GDM1 (cell line): ENCODE measurements at regions not wholly inside any gene's neighbourhood (a gene's known extent, or its start where the extent isn't known, plus 50 kb on each side); places are given as distances from the start of the nearest gene placed in this dataset.
"Not testable (repeated sequence)": the region's sequence is repeated elsewhere in the genome, so short reads cannot be mapped to it uniquely, and the experiment has no call there.

Experiments used
- DNase-seq: peaks from one replicate; lab custom pipeline; 2025; lab: John Stamatoyannopoulos, UW

GRCh38 chr15:91414124-91414523 is 314.1 kb downstream of the SV2B start:
- DNase-seq, result no peak

GRCh38 chr15:91415258-91415657 is 315.2 kb downstream of the SV2B start:
- not testable (repeated sequence) for DNase-seq

GRCh38 chr15:91420689-91421088 is 320.6 kb downstream of the SV2B start:
- DNase-seq, result no peak

GRCh38 chr15:91422797-91423196 is 322.7 kb downstream of the SV2B start:
- no peak for DNase-seq

GRCh38 chr15:91424001-91424400 is 323.9 kb downstream of the SV2B start:
- DNase-seq, result no peak

- DNase-seq, result no peak
Measured at GRCh38 chr15:91426412-91426811, 326.4 kb downstream of the SV2B start.

- DNase-seq, result no peak
Measured at GRCh38 chr15:91429973-91430372, 329.9 kb downstream of the SV2B start.

GRCh38 chr15:91431041-91431715 is 331.1 kb downstream of the SV2B start:
- DNase-seq, result no peak

GRCh38 chr15:91435113-91435512 is 335.1 kb downstream of the SV2B start:
- no peak for DNase-seq

- no peak for DNase-seq
Measured at GRCh38 chr15:91444656-91445055, 344.6 kb downstream of the SV2B start.

- DNase-seq, result no peak
Measured at GRCh38 chr15:91445695-91446228, 345.7 kb downstream of the SV2B start.

- no peak for DNase-seq
Measured at GRCh38 chr15:91447991-91448644, 348.1 kb downstream of the SV2B start.

GRCh38 chr15:91453376-91453775 is 353.3 kb downstream of the SV2B start:
- not testable (repeated sequence) for DNase-seq

- no peak for DNase-seq
Measured at GRCh38 chr15:91456251-91456718, 356.2 kb downstream of the SV2B start.

- DNase-seq, result no peak
Measured at GRCh38 chr15:91456921-91457320, 356.9 kb downstream of the SV2B start.

- DNase-seq, result no peak
Measured at GRCh38 chr15:91461377-91461776, 361.3 kb downstream of the SV2B start.

GRCh38 chr15:91465086-91465485 is 365.0 kb downstream of the SV2B start:
- DNase-seq, result no peak

- no peak for DNase-seq
Measured at GRCh38 chr15:91465696-91466095, 365.6 kb downstream of the SV2B start.

GRCh38 chr15:91468871-91469580 is 369.0 kb downstream of the SV2B start:
- DNase-seq, result no peak

GRCh38 chr15:91469632-91470567 is 369.8 kb downstream of the SV2B start:
- DNase-seq, result no peak

GRCh38 chr15:91471468-91471867 is 371.4 kb downstream of the SV2B start:
- no peak for DNase-seq

- no peak for DNase-seq
Measured at GRCh38 chr15:91472316-91472756, 372.3 kb downstream of the SV2B start.
